Nephron progenitor cell (in vitro differentiated cells): ENCODE measurements at regions not wholly inside any gene's neighbourhood (a gene's known extent, or its start where the extent isn't known, plus 50 kb on each side); places are given as distances from the start of the nearest gene placed in this dataset.

Experiments used
- DNase-seq: peaks from one replicate; pipeline ENCODE4 v3.0.0; 2021
- H3K27ac Mint-ChIP-seq: 2 replicates; pipeline ENCODE4 v1.8.0; 2021; ENCODE audit warnings: mild to moderate bottlenecking, moderate library complexity, mixed read lengths
- H3K27me3 Mint-ChIP-seq: 2 replicates; pipeline ENCODE4 v1.8.0; 2021; ENCODE audit warnings: mild to moderate bottlenecking, low read depth, mixed read lengths; ENCODE audit not compliant: poor library complexity
- H3K36me3 Mint-ChIP-seq: 2 replicates; pipeline ENCODE4 v1.8.0; 2021; ENCODE audit warnings: low read depth, mixed read lengths
- H3K4me1 Mint-ChIP-seq: 2 replicates; pipeline ENCODE4 v1.8.0; 2021; ENCODE audit warnings: mixed read lengths
- H3K4me3 Mint-ChIP-seq: 2 replicates; pipeline ENCODE4 v1.8.0; 2021; ENCODE audit warnings: mild to moderate bottlenecking, moderate library complexity, mixed read lengths
- H3K9me3 Mint-ChIP-seq: 2 replicates; pipeline ENCODE4 v1.8.0; 2021; ENCODE audit warnings: mild to moderate bottlenecking, moderate library complexity, mixed read lengths
- CTCF ChIP-seq: fragments of 200-600 bp; sonication (generic); IDR thresholded peaks from 2 replicates; pipeline ENCODE4 v1.5.0; 2021; ENCODE audit warnings: antibody characterized with exemption

- TF ChIP-seq CTCF = no peak
- no peaks in the 10 kb centered on the region for H3K4me1 Mint-ChIP-seq
Observed at GRCh38 chr14:46788994-46789393, 137.4 kb upstream of the RPL10L start.

GRCh38 chr14:46782281-46782680 is 130.7 kb upstream of the RPL10L start:
- no peaks in the 10 kb centered on the region for H3K27me3 Mint-ChIP-seq
- no peaks in the 10 kb centered on the region for H3K36me3 Mint-ChIP-seq
- TF ChIP-seq CTCF = no peak
- H3K4me3 Mint-ChIP-seq = no peak overlapping the region
- no peak for DNase-seq
- peaks cover 29% of the 10 kb centered on the region for H3K9me3 Mint-ChIP-seq
- H3K27ac Mint-ChIP-seq = no peak overlapping the region
- no peaks in the 10 kb centered on the region for H3K4me1 Mint-ChIP-seq

More at GRCh38 chr14:46788994-46789393, 137.4 kb upstream of the RPL10L start:
- Mint-ChIP-seq H3K9me3 (no peaks in the 10 kb centered on the region), H3K27ac (no peak overlapping the region), H3K27me3 (no peaks in the 10 kb centered on the region), H3K36me3 (no peaks in the 10 kb centered on the region), H3K4me3 (no peak overlapping the region)
- no peak for DNase-seq

- no peak for DNase-seq
- H3K27ac Mint-ChIP-seq = no peak overlapping the region
- peaks cover 5% of the 10 kb centered on the region for H3K4me1 Mint-ChIP-seq
- TF ChIP-seq CTCF = no peak
- H3K36me3 Mint-ChIP-seq = no peaks in the 10 kb centered on the region
- H3K4me3 Mint-ChIP-seq = no peak overlapping the region
- no peaks in the 10 kb centered on the region for H3K27me3 Mint-ChIP-seq
- no peaks in the 10 kb centered on the region for H3K9me3 Mint-ChIP-seq
Observed at GRCh38 chr14:46769292-46769691, 117.7 kb upstream of the RPL10L start.

GRCh38 chr14:46747001-46747652 is 95.5 kb upstream of the RPL10L start:
- H3K9me3 Mint-ChIP-seq = no peaks in the 10 kb centered on the region
- no peak overlapping the region for H3K4me3 Mint-ChIP-seq
- no peak for DNase-seq
- TF ChIP-seq CTCF = no peak
- H3K27ac Mint-ChIP-seq = peak overlapping the region; percentile 12
- H3K36me3 Mint-ChIP-seq = no peaks in the 10 kb centered on the region
- peaks cover 3% of the 10 kb centered on the region for H3K27me3 Mint-ChIP-seq
- peaks cover 5% of the 10 kb centered on the region for H3K4me1 Mint-ChIP-seq

GRCh38 chr14:46734286-46734685 is 82.7 kb upstream of the RPL10L start:
- peaks cover 20% of the 10 kb centered on the region for H3K9me3 Mint-ChIP-seq
- TF ChIP-seq CTCF = no peak
- no peaks in the 10 kb centered on the region for H3K4me1 Mint-ChIP-seq
- H3K27me3 Mint-ChIP-seq = no peaks in the 10 kb centered on the region
- H3K36me3 Mint-ChIP-seq = no peaks in the 10 kb centered on the region
- DNase-seq = no peak
- no peak overlapping the region for H3K27ac Mint-ChIP-seq
- H3K4me3 Mint-ChIP-seq = no peak overlapping the region

GRCh38 chr14:46717211-46717610 is 65.6 kb upstream of the RPL10L start:
- no peak overlapping the region for H3K4me3 Mint-ChIP-seq
- no peaks in the 10 kb centered on the region for H3K9me3 Mint-ChIP-seq
- peak overlapping the region; percentile 36 for H3K27ac Mint-ChIP-seq
- TF ChIP-seq CTCF = no peak
- DNase-seq = no peak
- H3K36me3 Mint-ChIP-seq = no peaks in the 10 kb centered on the region
- no peaks in the 10 kb centered on the region for H3K27me3 Mint-ChIP-seq
- peaks cover 15% of the 10 kb centered on the region for H3K4me1 Mint-ChIP-seq
